GM19023 (cell line): ENCODE measurements at regions not wholly inside any gene's neighbourhood (a gene's known extent, or its start where the extent isn't known, plus 50 kb on each side); places are given as distances from the start of the nearest gene placed in this dataset.

Experiments used
- ATAC-seq: cut with Tn5 transposase; IDR thresholded peaks from one replicate; pipeline ENCODE4 v1.9.1; 2021; ENCODE audit warnings: mild to moderate bottlenecking, moderate library complexity; ENCODE audit not compliant: unreplicated experiment

DNA sequence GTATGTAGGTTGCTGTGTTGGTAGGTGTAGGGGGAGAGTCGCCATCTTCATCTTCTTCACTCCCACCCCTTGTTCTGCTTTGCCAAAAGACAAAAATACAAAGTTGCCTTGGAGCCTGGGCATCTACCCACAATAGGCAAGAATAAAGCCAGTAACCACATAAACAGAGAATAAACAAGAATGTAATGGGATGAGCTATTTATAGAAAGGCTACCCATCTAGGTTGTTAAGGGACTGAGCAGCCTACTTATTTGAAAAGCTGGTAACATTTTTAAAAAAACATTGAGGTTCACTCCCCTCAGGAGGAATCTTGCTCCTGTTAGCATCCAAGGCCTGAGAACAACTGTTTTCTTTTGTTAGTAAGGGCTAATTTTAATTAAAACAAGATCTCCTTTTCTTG is 301.4 kb upstream of the STXBP5 start:
- no peak for ATAC-seq

DNA sequence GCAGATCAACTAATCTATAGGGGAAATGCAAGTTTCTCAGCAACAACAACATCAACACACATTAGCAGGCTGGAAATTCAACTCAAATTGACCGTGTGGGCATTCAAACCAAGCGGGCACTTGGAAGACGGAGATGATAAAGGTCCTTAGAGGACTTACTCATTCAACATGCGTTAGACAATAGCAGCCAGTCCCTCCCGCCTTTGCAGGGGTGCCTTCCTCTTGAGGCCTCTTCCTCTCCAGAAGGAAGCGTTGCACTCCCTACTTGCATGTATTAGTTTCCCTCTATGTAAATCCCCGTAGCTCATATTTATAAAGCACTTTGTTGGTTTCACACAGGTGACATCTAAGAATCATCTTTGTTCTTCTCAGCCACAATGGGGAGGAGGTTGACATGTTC is 300.8 kb upstream of the STXBP5 start:
- no peak for ATAC-seq

DNA sequence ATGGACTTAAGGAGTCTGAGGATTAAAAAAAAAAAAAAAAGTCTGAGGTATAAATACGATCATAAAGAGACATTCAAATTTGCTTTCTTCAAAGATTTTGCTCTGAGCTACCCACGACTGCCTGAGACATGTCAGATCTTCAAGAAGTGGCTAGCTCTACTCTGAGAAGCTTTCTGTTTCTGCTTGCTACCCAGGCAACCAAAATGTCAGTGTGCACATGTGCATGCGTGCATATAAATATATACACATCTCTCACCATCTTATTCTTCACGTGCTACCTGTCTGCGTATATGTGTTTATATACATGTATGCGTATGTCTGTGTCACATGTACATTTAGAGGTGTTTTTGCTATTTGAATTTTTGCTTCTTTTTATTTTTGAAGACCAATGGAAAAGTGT is 299.6 kb upstream of the STXBP5 start:
- no peak for ATAC-seq

DNA sequence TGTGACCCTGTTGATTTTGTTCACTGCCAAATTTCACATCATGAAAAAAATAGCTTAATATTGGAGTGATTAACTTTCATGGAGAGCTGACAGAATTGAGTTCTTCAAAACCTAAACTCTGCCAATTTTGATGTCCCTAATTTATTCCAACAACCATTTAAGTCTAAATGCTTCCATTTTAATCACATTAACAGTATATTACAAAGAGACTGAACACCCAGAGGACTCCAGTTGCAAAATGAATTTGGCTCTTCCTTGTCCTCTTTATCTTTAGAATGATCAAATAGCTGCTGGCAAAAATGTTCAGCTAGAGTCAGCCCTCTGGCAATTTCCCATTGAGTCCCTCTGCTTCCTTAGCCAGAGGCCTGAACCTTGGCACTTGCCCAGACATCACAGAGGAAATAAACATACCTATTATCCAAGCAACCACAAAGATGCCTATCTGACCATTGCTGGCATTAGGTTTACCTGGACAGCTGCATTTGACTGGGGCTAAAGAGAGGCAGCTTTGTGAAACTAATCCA is 299.0 kb upstream of the STXBP5 start:
- ATAC-seq = no peak

DNA sequence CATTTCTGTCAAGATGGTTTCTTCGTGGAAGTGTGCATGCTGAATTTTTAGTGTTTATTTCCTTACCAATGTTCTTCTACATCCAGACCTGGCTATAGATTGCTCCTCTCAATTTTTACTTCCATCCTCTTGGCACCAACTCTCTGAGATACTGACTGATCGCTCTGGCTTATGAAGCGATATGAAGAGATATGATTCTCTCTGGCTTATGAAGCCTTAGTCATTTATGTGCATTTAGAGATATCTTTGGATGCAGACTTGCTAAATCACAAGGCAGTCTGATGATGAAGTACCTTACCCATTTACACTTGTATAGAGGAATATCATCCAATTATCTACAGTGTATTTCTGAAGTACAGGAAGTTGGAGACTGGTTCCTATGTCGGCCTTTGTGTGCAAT is 295.4 kb upstream of the STXBP5 start:
- ATAC-seq = no peak

DNA sequence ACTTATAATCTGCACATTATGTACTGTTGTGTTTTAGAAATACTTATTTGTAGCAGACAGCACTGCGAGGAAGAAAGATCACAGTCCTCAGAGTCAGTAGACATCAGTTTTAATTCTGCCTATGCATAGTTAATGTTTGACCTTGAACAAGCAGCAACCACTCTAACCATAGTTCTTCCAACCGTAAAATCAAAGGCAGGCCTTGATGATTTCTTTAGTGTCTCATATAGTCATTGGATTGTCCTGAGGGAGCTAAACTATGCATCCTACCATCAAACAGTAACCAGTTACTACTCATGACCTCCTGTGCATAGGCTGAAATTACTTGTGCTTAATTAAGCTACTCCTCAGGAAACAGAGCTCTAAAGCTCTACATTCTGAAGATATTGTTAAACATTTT is 294.8 kb upstream of the STXBP5 start:
- no peak for ATAC-seq

DNA sequence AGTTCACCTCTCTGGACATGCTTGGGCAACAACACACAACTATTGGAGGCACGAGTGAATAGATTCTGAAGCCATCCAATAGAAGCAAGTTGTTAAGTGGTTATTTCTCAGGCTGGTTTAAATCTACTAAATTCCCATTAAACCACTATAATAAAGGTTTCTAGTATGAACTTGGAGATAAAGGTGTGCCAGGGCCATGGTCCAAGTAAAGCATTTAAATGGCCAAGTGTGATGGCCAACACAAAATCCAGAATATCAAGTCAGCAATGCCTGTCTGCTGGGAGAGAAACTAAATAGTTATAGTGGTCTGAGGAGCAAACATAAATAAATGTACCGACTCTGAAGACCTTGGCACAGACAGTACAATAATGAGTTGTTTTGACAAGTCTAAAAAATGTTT is 294.3 kb upstream of the STXBP5 start:
- no peak for ATAC-seq

DNA sequence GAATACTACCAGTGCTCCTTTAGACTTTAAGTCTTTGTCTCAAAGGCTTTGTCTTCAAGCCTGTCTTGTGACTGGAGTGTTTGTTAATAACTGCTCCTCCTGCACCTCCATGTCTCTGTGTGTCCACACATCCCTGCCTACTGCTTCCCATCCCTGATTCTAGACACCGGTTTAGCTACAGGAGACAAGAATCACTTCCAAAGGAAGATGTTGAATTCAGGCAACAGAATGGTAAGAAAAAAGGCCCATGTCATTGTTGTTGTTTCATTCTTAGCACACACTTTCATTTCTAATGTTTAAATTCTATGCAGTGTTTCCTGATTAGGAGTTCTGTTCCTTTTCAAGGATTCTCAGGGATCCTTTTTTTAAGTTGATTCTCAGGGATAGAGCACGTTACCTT is 293.6 kb upstream of the STXBP5 start:
- no peak for ATAC-seq

DNA sequence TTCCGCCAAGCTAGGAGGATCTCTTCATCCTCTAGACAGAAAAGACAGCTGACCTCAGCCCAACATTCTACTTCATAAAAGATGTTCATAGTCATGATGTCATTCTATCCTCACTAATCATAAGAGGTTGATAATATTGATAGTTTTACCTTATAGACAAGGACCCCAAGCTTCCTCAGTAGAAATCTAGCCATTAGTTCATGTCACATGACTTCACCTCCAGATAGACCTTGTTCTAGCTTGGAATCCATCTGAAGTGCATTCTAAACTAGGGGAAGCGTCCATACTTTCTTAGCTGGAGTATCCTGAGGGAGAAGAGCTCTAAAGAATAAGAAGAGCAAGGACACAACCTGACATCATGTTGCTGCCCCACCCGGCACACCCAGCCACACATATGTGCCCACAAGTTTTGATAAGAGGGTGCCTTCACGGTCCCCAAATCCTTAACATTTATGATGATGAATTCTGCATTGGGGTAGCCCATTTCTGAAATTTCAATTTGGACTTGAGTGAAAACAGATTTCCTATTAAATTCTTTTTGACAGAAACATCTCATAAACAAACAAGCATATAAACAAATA is 292.5 kb upstream of the STXBP5 start:
- no peak for ATAC-seq

DNA sequence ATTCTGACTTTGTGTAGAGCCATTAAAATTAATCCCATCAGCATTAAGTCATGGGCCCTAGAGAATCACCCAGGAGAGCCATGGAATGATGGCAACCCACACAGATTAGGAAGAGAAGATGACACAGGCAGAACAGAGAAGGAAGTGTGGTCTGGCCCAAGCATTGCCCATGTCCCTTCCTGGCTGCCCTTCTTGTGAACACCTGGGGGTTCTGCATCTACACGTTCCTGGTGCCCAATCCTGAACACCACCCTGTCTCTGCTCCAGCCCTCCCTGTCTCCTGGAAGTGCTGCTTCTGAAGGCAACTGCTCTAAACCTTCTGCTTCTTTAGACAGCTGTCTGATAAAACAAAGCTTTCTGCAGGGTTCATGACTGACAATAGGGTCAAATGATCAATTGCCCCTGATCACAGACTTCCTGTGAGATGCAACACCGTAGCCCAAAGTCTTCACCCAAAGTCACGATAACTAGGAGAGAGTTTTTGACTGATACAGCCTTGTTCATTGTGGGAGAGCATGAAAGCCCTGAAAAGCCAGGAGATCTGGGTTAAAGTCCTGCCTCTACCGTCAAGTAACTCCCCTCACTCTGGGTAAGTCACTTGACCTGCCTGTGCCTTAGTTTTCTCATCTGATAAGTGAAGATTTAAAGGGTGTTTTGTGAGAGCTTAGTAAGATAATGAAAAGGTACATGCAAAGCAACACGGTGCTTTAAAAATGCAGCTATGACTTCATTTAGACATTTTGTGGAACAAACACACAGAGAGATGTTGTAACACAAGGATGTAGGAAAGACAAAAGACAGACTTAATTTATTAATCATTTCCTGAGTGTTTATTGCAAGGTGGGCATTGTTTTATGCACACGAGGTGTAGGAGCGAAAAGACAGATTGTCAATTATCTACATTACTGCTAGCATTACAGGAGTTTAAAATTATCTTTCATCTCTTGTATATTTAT is 291.2 kb upstream of the STXBP5 start:
- no peak for ATAC-seq

DNA sequence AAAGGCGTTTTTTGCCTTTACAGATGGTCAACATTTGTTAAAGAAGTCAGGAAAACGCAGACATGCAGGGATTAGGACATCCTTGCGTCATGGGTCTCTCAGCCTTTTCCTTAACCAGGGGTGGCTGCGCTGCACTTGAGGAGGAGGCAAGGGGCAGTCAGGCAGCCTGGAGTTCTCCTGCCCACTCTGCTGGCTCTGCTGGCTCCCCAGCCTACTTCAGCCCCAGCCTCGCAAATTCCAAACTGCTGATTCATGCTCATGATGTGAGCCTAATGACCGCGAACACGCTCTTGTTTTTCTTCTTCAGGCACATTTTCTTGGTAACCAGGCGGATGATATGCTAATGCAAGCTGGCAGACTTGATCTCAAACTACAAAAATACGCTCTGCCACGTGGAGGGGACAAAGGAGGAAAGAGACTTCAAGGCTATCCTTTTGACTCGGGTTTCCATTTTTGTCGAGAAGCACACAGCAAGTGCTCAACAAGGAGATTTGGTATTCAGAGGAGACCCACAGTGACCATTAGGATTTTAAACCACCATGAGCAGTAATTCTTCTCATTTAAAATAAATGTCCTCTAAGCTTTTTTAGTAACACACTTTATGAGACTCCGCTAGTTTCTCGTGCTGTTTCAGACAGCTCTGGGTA is 290.3 kb upstream of the STXBP5 start:
- ATAC-seq = no peak

DNA sequence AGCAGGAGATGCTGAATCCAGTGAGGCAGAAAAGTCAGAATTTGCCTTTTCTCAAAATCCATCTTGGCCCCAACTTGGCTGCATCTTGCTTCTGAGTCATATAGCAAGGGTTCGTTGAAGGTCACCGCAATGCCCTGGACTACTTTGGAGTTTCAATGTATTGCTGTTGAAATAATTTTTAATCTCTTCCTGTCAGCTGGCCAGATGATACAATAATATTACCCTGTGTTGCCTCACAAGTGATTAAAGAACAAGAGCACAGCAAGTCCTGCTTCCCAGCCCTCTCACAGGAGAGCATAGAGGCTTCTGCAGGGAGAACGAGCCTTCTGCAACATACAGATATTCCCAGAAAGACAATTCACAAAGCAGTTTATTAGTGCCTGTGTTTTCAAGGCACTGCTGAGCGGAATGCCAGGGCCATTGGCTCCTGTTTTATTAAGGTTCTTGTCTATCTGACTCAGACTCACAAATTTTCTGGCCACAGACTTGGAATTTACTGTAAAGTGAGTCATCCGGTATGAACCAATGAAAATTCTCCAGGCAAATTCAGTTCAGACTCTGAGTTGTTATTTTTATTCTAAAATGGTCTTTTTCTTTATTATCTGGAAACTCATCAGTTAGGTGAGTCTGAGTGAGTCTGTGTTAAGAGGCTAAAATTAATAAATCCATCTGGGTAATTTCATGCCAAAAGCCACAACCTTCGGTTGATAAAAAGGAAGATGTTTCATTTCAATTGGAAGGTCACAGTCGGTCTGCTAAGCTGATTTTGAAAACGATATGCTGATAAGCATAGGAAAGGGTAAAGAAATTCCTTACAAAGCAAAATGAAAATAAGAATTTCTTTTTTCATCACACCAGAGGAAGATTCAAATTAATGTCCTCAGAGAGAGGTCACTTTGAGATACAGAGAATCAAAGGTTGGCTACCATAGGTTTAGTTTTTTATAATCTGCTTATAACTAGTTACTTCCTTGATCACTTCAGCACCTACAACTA is 289.4 kb upstream of the STXBP5 start:
- no peak for ATAC-seq

DNA sequence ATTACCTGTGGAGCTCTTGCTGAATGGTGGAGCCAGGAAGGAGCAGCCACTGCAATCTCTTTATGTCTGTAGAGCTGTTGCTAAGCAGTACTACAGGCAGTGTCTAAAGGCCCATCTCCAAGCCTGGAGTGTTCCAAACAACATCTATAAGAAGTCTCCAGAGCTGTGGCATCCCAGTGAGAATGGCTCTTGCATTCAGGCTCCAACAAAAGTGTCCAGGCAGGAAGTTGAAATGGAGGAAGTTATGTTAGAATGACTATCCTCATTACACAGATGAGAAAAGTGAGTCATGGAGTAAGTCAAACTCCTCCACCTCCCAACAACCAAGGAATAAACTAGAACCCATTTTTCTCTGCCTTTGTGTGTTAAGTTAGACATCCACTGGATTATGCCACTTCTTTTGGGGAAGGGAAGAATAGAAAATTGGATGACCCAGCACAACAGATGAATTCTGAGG is 288.5 kb upstream of the STXBP5 start:
- ATAC-seq = no peak

DNA sequence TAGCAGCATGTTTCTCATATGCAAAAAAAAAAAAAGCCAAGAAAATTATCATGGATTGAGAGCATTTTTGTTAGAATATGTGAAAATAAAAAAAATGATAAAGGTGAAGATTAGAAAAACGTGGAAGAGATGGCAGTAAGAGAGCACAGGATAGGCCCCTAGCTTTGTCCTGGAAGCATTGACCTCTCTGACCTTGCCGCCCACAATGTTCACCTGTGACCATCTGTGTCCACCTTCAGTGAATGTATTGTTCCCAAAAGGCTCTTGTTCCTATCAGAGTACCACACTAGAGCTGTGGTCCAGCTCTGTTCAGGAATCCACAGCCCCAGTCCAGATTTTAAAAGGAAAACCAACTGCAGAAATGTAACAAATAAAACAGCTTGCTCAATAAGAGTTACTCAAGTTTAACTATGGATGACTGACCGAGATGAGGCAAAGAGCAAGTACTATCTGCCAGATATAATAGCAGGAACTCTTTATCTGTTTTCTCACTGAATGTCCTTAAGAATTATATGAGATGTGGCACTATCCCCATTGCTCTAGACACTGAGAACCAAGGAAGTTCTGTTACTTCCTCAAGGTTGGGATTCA is 287.7 kb upstream of the STXBP5 start:
- no peak for ATAC-seq

DNA sequence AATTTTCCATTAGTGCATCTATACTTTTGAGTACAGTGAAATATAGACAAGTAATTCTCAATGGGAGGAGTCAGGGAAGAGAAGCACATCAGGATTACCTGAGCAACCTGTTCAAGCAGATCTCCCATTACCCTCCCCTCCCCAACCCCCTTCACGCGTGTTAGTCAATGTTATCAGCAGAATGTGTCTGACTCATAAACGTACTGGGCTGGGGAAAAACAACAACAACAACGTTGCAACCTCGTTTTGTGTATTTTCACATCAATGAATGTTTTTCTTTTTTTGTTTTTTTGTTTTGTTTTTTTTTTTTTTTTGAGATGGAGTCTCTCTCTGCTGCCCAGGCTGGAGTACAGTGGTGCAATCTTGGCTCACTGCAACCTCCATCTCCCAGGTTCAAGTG is 287.0 kb upstream of the STXBP5 start:
- ATAC-seq = no peak

DNA sequence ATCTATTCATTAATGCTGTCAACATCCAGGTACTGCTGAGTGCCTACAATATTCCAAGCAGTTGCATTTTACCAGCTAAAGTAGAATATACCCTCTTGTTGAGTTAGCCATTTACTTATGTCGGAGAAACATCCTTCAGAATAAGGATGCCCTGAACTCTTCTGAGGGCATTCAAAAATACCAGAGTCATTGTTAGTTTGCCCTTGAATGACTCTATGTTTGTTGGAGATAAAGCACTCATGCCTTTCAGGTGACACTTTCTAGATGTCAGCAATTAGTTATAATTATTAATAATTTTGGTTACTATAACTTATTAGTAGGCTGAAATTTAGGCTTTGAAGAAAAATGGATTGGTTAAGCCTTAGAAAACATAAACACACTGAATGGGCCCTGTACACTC is 286.2 kb upstream of the STXBP5 start:
- ATAC-seq = no peak

DNA sequence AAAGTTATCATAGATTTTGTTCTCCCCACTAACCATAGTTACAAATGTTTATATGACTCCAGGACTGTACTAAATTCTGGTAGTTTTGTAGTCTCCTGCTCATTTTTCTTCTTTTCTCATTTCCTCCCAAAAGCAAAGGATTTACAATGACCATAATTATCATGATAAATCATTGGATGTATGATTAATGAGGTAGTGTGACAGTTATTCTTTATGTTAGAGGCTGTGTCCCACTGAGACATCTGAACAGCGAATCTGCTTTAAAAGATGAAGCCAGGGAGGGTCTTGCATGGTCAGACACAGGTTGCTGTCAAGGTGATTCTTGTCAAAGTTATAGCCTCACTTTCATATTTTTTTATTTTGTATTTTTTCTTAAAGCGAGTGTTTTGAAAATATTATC is 285.2 kb upstream of the STXBP5 start:
- no peak for ATAC-seq

DNA sequence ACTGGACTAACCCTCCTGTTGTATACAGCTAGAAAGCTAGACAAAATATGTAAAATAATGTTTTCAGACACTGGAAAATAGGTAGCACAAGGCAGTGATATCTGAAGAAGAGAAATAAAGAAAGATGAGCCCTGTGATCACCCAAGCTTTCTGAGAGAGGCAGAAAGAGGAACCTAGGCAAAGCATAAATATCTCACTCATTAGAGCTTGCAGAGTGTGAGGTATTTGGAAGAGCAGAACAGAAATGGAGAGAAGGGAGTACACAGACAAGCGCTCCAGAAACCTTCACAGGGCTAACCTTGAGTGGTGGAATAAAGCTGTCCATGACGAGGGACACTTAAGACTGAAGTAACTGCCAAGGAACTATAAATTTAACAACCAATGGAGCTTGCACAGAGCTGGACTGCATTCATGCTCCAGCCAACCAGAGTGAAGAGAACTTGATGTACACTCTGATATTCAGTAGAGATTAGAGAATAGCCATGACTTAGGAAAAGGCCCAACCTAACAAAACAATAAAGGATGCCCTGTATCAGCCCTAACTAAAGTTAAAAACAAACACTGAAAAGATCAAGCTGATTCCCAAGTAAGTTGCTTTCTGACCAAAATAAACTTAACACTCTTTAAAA is 280.9 kb upstream of the STXBP5 start:
- ATAC-seq = no peak

DNA sequence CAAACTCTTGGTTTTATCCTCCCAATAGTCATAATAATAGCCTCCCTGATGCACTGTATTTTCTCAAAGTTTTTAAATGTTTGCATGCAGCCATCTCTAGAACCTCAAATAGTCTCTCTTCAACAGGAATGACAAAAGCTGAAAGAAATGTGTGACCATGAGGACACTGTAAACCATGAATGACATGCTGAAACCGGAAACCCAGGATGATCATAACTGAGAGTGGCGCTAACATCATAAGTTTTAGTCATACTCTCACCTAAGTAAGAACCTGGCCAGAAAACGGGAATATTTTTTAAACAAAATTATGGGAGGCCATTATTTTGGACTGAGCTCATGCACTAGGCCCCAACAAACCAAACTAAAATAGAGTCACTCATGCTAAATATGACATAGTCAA is 278.4 kb upstream of the STXBP5 start:
- ATAC-seq = no peak

DNA sequence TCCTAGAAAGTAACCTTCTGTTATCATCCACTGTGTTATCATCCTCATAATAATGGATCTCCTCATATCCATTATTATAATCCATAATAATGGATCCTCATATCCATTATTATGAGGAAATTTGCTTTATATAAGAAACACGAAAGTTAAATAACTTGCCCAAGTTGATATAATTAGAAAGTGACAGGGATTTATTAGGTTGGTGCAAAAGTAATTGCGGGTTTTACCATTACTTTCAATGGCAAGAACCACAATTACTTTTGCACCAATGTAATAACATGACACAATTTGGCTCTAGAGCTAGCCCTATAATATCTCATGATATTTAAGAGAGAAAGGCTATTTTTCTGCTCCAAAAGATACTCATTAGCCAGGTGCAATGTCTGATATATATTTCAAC is 275.7 kb upstream of the STXBP5 start:
- no peak for ATAC-seq
